Ecto neural progenitor cell (in vitro differentiated cells): ENCODE measurements at regions not wholly inside any gene's neighbourhood (a gene's known extent, or its start where the extent isn't known, plus 50 kb on each side); places are given as distances from the start of the nearest gene placed in this dataset.
"Not testable (repeated sequence)": the region's sequence is repeated elsewhere in the genome, so short reads cannot be mapped to it uniquely, and the experiment has no call there.

Source experiments
- DNase-seq: peaks from one replicate; pipeline ENCODE4 v3.0.0-alpha.2; 2018; ENCODE audit warnings: low spot score

- no peak for DNase-seq
Observed at GRCh38 chr7:155229548-155230168, 68.0 kb upstream of the INSIG1 start.

- no peak for DNase-seq
Observed at GRCh38 chr7:155230169-155230593, 67.5 kb upstream of the INSIG1 start.

GRCh38 chr7:155231241-155231800, 66.4 kb upstream of the INSIG1 start:
- no peak for DNase-seq

- DNase-seq, result no peak
Observed at GRCh38 chr7:155231941-155232340, 65.7 kb upstream of the INSIG1 start.

- no peak for DNase-seq
Observed at GRCh38 chr7:155232911-155233310, 64.8 kb upstream of the INSIG1 start.

GRCh38 chr7:155233311-155234157, 64.1 kb upstream of the INSIG1 start:
- DNase-seq, result no peak

- DNase-seq, result no peak
Observed at GRCh38 chr7:155234158-155234492, 63.6 kb upstream of the INSIG1 start.

GRCh38 chr7:155234950-155235789, 62.5 kb upstream of the INSIG1 start:
- no peak for DNase-seq

GRCh38 chr7:155236386-155236785, 61.3 kb upstream of the INSIG1 start:
- DNase-seq, result no peak

DNA sequence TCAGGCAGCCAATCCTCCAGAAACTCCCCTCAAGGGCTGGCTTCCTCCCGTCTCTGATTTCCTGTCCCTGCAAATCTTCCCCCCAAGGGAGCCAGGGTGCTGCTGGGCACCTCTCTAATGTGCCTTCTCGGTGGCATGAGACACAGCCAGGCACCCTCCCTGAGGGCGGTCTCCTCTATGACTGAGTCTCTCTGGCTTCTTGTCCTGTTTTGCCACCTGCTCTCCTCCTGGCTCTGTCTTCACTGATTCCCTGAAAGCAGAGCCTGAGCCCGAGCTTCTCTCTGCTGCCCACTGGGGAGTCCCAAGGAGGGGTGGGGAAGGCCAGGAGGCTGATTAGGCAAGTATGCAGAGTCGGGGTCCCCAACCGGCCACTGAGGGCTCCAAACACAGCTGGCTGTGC, 60.4 kb upstream of the INSIG1 start:
- DNase-seq, result no peak

DNA sequence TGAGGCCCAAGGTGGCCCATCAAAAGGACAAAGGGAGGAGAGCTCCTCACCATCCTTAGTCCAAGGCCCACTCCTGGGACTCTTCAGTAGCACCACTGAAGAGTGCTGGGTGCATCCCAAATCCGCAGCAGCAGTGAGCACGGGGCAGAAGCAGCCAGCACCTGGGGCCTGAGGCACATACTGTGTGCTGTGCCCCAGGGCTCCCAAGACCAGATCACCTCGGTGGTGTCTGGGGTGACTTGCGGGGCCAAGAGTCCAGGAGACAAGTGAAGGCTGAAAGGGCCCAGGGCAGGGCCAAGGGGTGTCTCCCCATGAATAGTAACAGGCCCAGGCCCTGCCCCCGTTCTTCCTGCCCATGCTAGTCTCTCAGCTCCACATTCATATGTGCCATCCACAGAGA, 59.9 kb upstream of the INSIG1 start:
- DNase-seq, result no peak

DNA sequence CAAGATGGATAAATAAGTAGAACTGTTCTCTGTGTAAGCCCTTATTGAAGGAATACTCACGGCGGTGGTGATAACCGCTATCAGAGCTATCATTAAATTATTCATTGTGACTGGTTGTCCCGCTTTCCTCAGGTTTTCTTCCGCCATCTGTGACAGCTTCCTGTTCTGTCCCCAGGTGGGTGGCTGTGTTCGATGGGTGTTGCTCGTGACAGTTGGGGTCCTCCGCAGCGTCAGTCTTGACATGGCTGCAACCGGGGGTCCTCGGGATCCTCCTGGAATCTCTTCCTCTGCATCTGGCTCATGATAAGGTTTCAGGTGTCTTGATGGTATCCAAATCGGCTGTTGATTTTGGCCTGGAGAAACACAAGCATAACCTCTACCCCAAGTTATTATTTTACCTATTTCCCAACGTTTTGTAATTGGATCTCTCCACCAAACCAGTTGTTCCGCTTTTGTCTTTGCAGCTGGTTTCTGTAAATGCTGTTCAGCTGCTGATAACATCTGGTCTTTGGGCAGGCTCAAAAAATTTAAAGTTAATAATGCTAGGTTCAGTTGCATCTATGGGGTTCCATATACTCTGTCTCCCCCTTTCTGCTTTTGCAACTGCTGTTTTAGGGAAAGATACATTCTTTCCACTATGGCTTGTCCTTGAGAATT, 58.1 kb upstream of the INSIG1 start:
- DNase-seq, result not testable (repeated sequence)

DNA sequence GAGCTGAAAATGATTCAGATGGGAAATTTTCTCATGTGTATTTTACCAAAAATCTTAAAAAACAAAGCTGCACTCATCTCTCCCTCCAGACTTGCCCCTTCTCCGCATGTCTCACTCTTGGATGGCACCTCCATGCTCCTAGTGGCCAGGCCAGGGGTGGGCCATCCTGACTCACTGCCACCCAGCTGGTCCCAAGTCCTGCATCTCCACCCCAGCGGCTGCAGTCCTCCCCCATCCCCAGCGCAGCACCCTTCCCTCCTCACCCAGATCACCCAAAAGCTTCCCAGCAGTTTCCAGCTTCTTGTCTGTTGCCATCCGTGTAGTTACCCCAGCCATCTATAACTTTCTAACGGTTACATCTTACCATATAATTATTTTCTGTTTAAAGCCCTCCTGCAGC, 53.0 kb upstream of the INSIG1 start:
- DNase-seq, result no peak

- no peak for DNase-seq
Observed at GRCh38 chr7:155247479-155248365, 50.0 kb upstream of the INSIG1 start.
